K562 (cell line): ENCODE measurements at regions not wholly inside any gene's neighbourhood (a gene's known extent, or its start where the extent isn't known, plus 50 kb on each side); places are given as distances from the start of the nearest gene placed in this dataset.

Experiments
- ATAC-seq: fragments of 200-7000 bp; cut with Tn5 transposase; 3 replicates; pipeline ENCODE4 v1.9.1; 2020; ENCODE audit warnings: moderate library complexity
- BruUV-seq: library from RNA; stranded (reverse); fragments of 400-500 nt; replicated peaks from 2 replicates; lab custom pipeline; 2021; lab: Mats Ljungman, UMichigan
- CTCF ChIA-PET: fragments of 300-600 bp; formaldehyde crosslinking; extraction: SDS; loops from one replicate; lab custom pipeline; 2021; ENCODE audit warnings: low intra/inter-chr PET ratio; lab: Yijun Ruan, JAX
- POLR2A ChIA-PET: fragments of 300-600, 350-650 bp; sonication (Branson Sonifier 250); formaldehyde crosslinking; extraction: SDS; loops from one replicate; lab custom pipeline; 2021; ENCODE audit warnings: antibody characterized with exemption, inconsistent platforms; lab: Yijun Ruan, JAX
- DNase-seq, 4 experiments: peaks; one replicate each; pipeline versions ENCODE4 v3.0.0 to v3.0.0-alpha.2; 2011 to 2018; ENCODE audit warnings: low spot score in 3 of 4, mixed read lengths in 3 of 4; ENCODE audit errors: extremely low read depth in 1 of 4
- FAIRE-seq: peaks from 2 replicates; lab custom pipeline; 2011; peaks lifted over from hg19 to GRCh38; lab: Jason Lieb, UNC
- H2AFZ ChIP-seq: 2 replicates; pipeline ENCODE4 v1.6.0; 2011; ENCODE audit warnings: low read depth, low read length, control low read depth, inconsistent platforms
- H3K27ac ChIP-seq: fragments of 200-600 bp; 3 replicates; pipeline ENCODE4 v1.8.0; 2011; ENCODE audit warnings: low read depth, mild to moderate bottlenecking, control low read depth, inconsistent platforms, low read length, moderate library complexity, mixed read lengths; ENCODE audit errors: extremely low read depth
- H3K27me3 ChIP-seq, 2 experiments: fragments of 300-600 bp in 1 of 2; 2 replicates in 1 of 2; 3 replicates in 1 of 2; pipeline versions ENCODE4 v1.6.0 to v1.8.0; 2011; ENCODE audit warnings: inconsistent platforms in 2 of 2, low read length in 2 of 2, mild to moderate bottlenecking in 1 of 2, mixed read lengths in 1 of 2, moderate library complexity in 1 of 2; ENCODE audit not compliant: control insufficient read depth in 2 of 2, insufficient read depth in 2 of 2
- H3K36me3 ChIP-seq: fragments of 300-600 bp; 3 replicates; pipeline ENCODE4 v1.8.0; 2011; ENCODE audit warnings: mild to moderate bottlenecking, low read length, inconsistent platforms; ENCODE audit not compliant: control insufficient read depth, insufficient read depth
- H3K4me1 ChIP-seq, 2 experiments: fragments of 200-600 bp in 1 of 2; replicated peaks in 1 of 2; 2 replicates in 1 of 2; 3 replicates in 1 of 2; pipeline versions ENCODE4 v1.5.1 to v1.8.0; 2011; ENCODE audit warnings: inconsistent platforms in 2 of 2, low read length in 2 of 2, mild to moderate bottlenecking in 1 of 2, mixed read lengths in 1 of 2, moderate library complexity in 1 of 2; ENCODE audit not compliant: control insufficient read depth in 2 of 2, insufficient read depth in 2 of 2
- H3K4me2 ChIP-seq: 2 replicates; pipeline ENCODE4 v1.6.1; 2011; ENCODE audit warnings: low read length, control low read depth, inconsistent platforms, mixed read lengths; ENCODE audit not compliant: insufficient read depth
- H3K4me3 ChIP-seq: fragments of 200-600 bp; sonication (generic), shearing (Covaris generic); 2 replicates; pipeline ENCODE4 v1.5.1; 2016; ENCODE audit warnings: control low read depth, inconsistent platforms
- H3K79me2 ChIP-seq: fragments of 200-600 bp; 3 replicates; pipeline ENCODE4 v1.8.0; 2011; ENCODE audit warnings: low read length, inconsistent platforms; ENCODE audit not compliant: control insufficient read depth, insufficient read depth
- H3K9ac ChIP-seq, 2 experiments: 2 replicates each; pipeline versions ENCODE4 v1.6.0 to v1.6.1; 2011; ENCODE audit warnings: low read depth in 2 of 2, low read length in 2 of 2, control low read depth in 1 of 2, inconsistent platforms in 1 of 2, mild to moderate bottlenecking in 1 of 2, mixed read lengths in 1 of 2; ENCODE audit not compliant: insufficient read depth in 1 of 2
- H3K9me1 ChIP-seq: one replicate; pipeline ENCODE4 v1.6.0; 2011; ENCODE audit warnings: inconsistent platforms, mild to moderate bottlenecking, low read length, moderate library complexity; ENCODE audit not compliant: control insufficient read depth, insufficient read depth
- H3K9me3 ChIP-seq: replicated peaks from 2 replicates; pipeline ENCODE4 v1.5.1; 2011; ENCODE audit warnings: low read depth, low read length, inconsistent platforms; ENCODE audit not compliant: control insufficient read depth, insufficient read depth
- H4K20me1 ChIP-seq: replicated peaks from 2 replicates; pipeline ENCODE4 v1.6.1; 2011; ENCODE audit warnings: low read length, inconsistent platforms, mixed read lengths; ENCODE audit not compliant: control insufficient read depth, insufficient read depth
- BCL6 ChIP-seq: fragments of 250-450 bp; sonication (Bioruptor Pico); IDR thresholded peaks from 2 replicates; pipeline ENCODE4 v1.4.0; 2020
- CHD4 ChIP-seq: fragments of 200-600 bp; sonication (generic); IDR thresholded peaks from 3 replicates; pipeline ENCODE4 v1.6.1; 2012; ENCODE audit warnings: low read depth, mild to moderate bottlenecking, mixed read lengths, low read length, inconsistent platforms; ENCODE audit not compliant: insufficient read depth, insufficient replicate concordance, poor library complexity, severe bottlenecking
- ELF1 ChIP-seq: fragments of 200-800 bp; sonication (Bioruptor generic); IDR thresholded peaks from 2 replicates; pipeline ENCODE4 v1.6.1; 2016; ENCODE audit warnings: missing genetic modification characterization, missing compliant biosample characterization
- HMBOX1 ChIP-seq: sonication (generic); IDR thresholded peaks from 2 replicates; pipeline ENCODE4 v1.6.1; 2016
- ILK ChIP-seq: fragments of 450-650 bp; IDR thresholded peaks from 2 replicates; pipeline ENCODE4 v1.6.1; 2016; ENCODE audit warnings: missing genetic modification characterization, low read depth, mild to moderate bottlenecking, missing compliant biosample characterization, moderate library complexity, borderline replicate concordance
- MECOM ChIP-seq: fragments of 250-450 bp; sonication (Bioruptor Pico); IDR thresholded peaks from 2 replicates; pipeline ENCODE4 v1.8.0; 2022; ENCODE audit warnings: inconsistent platforms
- PTRF ChIP-seq: fragments of 450-650 bp; IDR thresholded peaks from 2 replicates; pipeline ENCODE4 v1.6.1; 2016; ENCODE audit warnings: mild to moderate bottlenecking, missing genetic modification characterization, missing compliant biosample characterization
- SP2 ChIP-seq: IDR thresholded peaks from 2 replicates; pipeline ENCODE4 v1.6.1; 2011; ENCODE audit warnings: mild to moderate bottlenecking, low read depth, low read length, moderate library complexity; ENCODE audit not compliant: poor library complexity, severe bottlenecking; ENCODE audit errors: extremely low read depth
- WGBS: fragments of 100-300 bp; shearing (Covaris generic); methylation state at CpG from one replicate; pipeline ENCODE4 v1.1.6; 2016; ENCODE audit warnings: low coverage, mixed read lengths; ENCODE audit not compliant: insufficient coverage; ENCODE audit errors: missing lambda C conversion rate; 5-methylcytosine and 5-hydroxymethylcytosine counted together
- in situ Hi-C: fragments of 300-500 bp; cut with MboI; formaldehyde crosslinking; loops from 4 replicates; pipeline ENCODE4 v1.15.0; 2018; ENCODE audit warnings: inconsistent platforms, mixed read lengths
- intact Hi-C: fragments of 100-400 bp; cut with micrococcal nuclease; formaldehyde crosslinking; loops from 2 replicates; pipeline ENCODE4 v1.14.2; 2022
- TF ChIP-seq, protein P1 (sequence below), 2 experiments: fragments of 450-650 bp in 1 of 2; sonication (generic) in 1 of 2; formaldehyde crosslinking; conservative IDR thresholded peaks; 2 replicates each; pipeline versions ENCODE4 v1.4.0 to v1.8.1; 2020 to 2022; ENCODE audit warnings: mild to moderate bottlenecking in 1 of 2, missing genetic modification reagents in 1 of 2

- TF ChIP-seq ELF1 (tag) (no peak), MECOM (CRISPR knock-in tag) (no peak)
- TF ChIP-seq, protein P1, sequence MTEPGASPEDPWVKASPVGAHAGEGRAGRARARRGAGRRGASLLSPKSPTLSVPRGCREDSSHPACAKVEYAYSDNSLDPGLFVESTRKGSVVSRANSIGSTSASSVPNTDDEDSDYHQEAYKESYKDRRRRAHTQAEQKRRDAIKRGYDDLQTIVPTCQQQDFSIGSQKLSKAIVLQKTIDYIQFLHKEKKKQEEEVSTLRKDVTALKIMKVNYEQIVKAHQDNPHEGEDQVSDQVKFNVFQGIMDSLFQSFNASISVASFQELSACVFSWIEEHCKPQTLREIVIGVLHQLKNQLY (CRISPR knock-in tag; conservative IDR thresholded peaks at IDR 0.05) = no peak
- TF ChIP-seq, all 486 proteins: peak for 0
Observed at GRCh38 chr6:37758234-37758633, 60.6 kb upstream of the MDGA1 start (continued).

GRCh38 chr6:37757381-37757780, 59.7 kb upstream of the MDGA1 start:
- Histone ChIP-seq H3K36me3 (no peaks in the 10 kb centered on the region), H3K79me2 (no peaks in the 10 kb centered on the region), H3K4me3 (no peak overlapping the region), H3K9ac (no peak overlapping the region), H3K4me2 (no peak overlapping the region), H3K27me3 (peaks cover 65 to 67% of the 10 kb centered on the region in 2 experiments), H2AFZ (no peak overlapping the region), H3K27ac (no peak overlapping the region), H4K20me1 (peaks cover 3% of the 10 kb centered on the region), H3K9me3 (no peaks in the 10 kb centered on the region), H3K9me1 (no peaks in the 10 kb centered on the region), H3K4me1 (peaks cover 0 to 4% of the 10 kb centered on the region in 2 experiments; a peak in 2 of 5 replicates)
- BruUV-seq = no TSS peak
- CTCF ChIA-PET = no interaction called here
- POLR2A ChIA-PET = interaction anchor here (0.6 to 1.4 kb wide), 2 partner anchors 15 to 20 kb away, joined by 3 read pairs; no protein-coding TSS in a partner anchor
- FAIRE-seq (no peak), ATAC-seq (no peak), DNase-seq (no peak)
- in situ Hi-C loops (no loop called here), intact Hi-C loops (no loop called here)
- 0% methylated on average over 2 of the region's 2 CpGs for WGBS
- TF ChIP-seq SP2 (no peak), BCL6 (CRISPR knock-in tag) (no peak), PTRF (tag) (no peak), HMBOX1 (no peak), ILK (tag) (no peak), CHD4 (no peak)
